IMR-90 (cell line): ENCODE measurements at regions not wholly inside any gene's neighbourhood (a gene's known extent, or its start where the extent isn't known, plus 50 kb on each side); places are given as distances from the start of the nearest gene placed in this dataset.

Source experiments
- CHD1 ChIP-seq: IDR thresholded peaks from 2 replicates; pipeline ENCODE4 v1.6.1; 2012; ENCODE audit warnings: low read depth, low read length, improper control_type of control experiment
- CTCF ChIP-seq: conservative IDR thresholded peaks from 2 replicates; pipeline ENCODE4 v1.5.1; 2012; ENCODE audit warnings: mild to moderate bottlenecking, low read depth, low read length, improper control_type of control experiment
- ELK1 ChIP-seq: fragments of 150-350 bp; IDR thresholded peaks from 2 replicates; pipeline ENCODE4 v1.6.1; 2016; ENCODE audit warnings: low read depth, mild to moderate bottlenecking, low read length, moderate library complexity, borderline replicate concordance
- MAZ ChIP-seq: IDR thresholded peaks from 2 replicates; pipeline ENCODE4 v1.6.1; 2012; ENCODE audit warnings: low read depth, mild to moderate bottlenecking, low read length, improper control_type of control experiment, moderate library complexity, borderline replicate concordance
- MXI1 ChIP-seq: IDR thresholded peaks from 2 replicates; pipeline ENCODE4 v1.6.1; 2012; ENCODE audit warnings: low read depth, mild to moderate bottlenecking, low read length, moderate library complexity, borderline replicate concordance
- POLR2A ChIP-seq: IDR thresholded peaks from 2 replicates; pipeline ENCODE4 v1.6.1; 2012; ENCODE audit warnings: mild to moderate bottlenecking, low read depth, low read length
- RCOR1 ChIP-seq: IDR thresholded peaks from 2 replicates; pipeline ENCODE4 v1.6.1; 2012; ENCODE audit warnings: mild to moderate bottlenecking, low read length, improper control_type of control experiment; ENCODE audit not compliant: insufficient replicate concordance
- TF ChIP-seq, protein P1 (sequence below): fragments of 150-350 bp; IDR thresholded peaks from 2 replicates; pipeline ENCODE4 v1.6.1; 2017; ENCODE audit warnings: mild to moderate bottlenecking, antibody characterized with exemption, low read length, low read depth

DNA sequence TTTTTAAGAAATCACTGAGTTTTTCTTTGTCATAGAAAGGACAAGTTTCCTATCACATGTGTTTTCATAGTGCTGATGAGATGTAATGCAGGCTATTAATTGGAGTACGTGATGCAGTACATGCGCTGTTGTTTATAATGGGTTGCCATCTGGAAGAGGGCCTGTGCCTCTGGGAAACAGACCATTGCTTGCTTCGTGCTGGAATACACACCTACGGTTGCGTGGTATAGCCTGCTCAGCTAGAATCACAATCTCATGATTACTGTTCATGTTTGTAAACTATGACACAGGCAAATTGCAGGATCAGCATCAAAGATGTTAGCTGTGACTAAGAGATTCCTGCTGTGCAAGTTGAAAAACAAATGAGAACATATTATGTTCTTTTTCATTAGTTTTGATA, 107.2 kb upstream of the STEAP1B start:
- TF ChIP-seq CHD1 = no peak
- TF ChIP-seq ELK1 = no peak
- TF ChIP-seq CTCF = no peak
- TF ChIP-seq RCOR1 = no peak
- no peak for TF ChIP-seq MXI1
- TF ChIP-seq, protein P1, sequence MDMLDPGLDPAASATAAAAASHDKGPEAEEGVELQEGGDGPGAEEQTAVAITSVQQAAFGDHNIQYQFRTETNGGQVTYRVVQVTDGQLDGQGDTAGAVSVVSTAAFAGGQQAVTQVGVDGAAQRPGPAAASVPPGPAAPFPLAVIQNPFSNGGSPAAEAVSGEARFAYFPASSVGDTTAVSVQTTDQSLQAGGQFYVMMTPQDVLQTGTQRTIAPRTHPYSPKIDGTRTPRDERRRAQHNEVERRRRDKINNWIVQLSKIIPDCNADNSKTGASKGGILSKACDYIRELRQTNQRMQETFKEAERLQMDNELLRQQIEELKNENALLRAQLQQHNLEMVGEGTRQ = no peak
- TF ChIP-seq POLR2A = no peak
- no peak for TF ChIP-seq MAZ
